ENCODE measurements at regions not wholly inside any gene's neighbourhood (a gene's known extent, or its start where the extent isn't known, plus 50 kb on each side); places are given as distances from the start of the nearest gene placed in this dataset.

DNA sequence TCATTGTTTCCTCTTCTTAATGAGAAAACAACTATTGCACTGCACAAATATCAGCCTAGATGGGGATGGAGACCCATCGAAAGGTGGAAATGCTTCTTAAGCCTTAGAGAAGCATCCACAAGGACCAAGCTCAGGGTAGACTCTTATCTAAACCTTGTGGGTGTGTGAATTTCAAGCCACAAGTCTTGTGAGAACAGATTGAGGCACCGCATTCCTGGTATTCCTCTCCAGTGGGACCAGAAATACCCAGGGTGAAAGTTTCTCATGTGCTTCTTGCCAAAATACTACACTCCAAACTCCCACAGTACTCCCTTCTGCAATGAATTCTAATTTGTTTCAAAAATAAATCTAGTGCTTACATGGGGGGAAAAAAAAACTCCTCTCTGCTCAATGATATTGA lies 375.6 kb downstream of the PDGFC start:
- DNase-seq (ENCODE audit: low read depth), result no peak

DNA sequence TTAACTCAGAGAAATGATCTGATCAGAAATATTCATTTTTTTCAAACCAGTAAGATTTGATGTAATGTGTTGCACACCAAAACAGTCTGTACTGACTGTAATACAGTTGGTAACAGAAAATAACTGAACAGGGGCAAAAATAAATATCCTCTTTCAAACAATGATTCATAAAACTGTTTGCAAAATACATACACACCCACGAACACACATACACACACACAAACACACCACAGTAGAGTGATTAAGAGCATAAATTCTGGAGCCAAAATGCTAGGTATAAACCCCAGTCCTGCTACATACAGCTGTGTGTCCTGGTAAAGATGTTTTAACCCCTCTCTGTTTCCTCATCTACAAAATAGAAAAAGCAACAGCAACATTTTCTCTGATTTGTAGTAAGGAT lies 376.6 kb downstream of the PDGFC start:
- DNase-seq (ENCODE audit: low read depth), result peak; percentile 41

GRCh38 chr4:156594624-156595023 lies 377.0 kb downstream of the PDGFC start:
- peak; percentile 62 for DNase-seq (ENCODE audit: low read depth)

GRCh38 chr4:156593464-156593863 lies 378.1 kb downstream of the PDGFC start:
- DNase-seq (ENCODE audit: low read depth), result no peak

DNA sequence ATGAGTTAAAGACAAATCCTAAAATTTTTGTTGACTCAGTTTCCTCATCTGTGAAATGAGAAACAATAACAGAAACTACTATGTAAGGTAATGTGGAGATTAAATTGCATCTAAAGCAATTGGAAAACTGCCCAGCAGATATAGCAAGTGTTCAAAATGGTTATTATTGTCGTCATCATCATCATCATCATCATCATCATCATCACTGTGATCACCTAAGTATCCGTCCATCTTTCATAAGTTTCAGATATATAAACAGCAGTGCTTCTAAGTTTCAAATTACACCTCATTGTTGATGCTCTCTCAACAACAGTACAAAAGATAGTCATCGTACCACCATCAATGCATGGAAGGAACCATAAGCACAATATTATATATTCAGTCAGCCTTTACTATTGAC lies 379.9 kb downstream of the PDGFC start:
- no peak for DNase-seq (ENCODE audit: low read depth)

DNA sequence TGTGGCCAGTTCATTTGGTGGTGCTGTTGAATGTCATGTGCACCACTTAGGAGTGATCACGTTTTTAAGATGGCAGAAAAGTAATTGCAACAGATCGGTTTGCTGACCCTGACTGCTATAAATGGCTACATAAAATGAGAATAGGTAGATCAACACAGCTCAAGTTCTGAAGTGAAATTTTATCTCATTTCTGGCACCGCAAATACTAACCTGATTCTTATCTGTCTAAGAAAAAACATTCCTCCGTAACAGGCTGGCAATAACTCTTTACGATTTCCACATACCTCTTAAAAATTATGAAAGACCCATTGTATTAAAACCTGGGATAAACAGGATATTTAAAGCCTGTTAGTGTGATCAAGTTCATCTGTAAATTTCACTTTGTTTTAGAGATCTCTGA lies 387.5 kb downstream of the PDGFC start:
- no peak for DNase-seq (ENCODE audit: low read depth)

GRCh38 chr4:156583265-156583664 lies 388.3 kb downstream of the PDGFC start:
- DNase-seq (ENCODE audit: low read depth), result peak; percentile 33

GRCh38 chr4:156581282-156582063 lies 390.1 kb downstream of the PDGFC start:
- no peak for DNase-seq (ENCODE audit: low read depth)

- DNase-seq (ENCODE audit: low read depth), result no peak
Measured at GRCh38 chr4:156578713-156579112, 392.9 kb downstream of the PDGFC start.

GRCh38 chr4:156578005-156578404 lies 393.6 kb downstream of the PDGFC start:
- no peak for DNase-seq (ENCODE audit: low read depth)

- no peak for DNase-seq (ENCODE audit: low read depth)
Measured at GRCh38 chr4:156576946-156577345, 394.7 kb downstream of the PDGFC start.

- DNase-seq (ENCODE audit: low read depth), result peak; percentile 98
Measured at GRCh38 chr4:156575430-156576073, 396.0 kb downstream of the PDGFC start.

- no peak for DNase-seq (ENCODE audit: low read depth)
Measured at GRCh38 chr4:156571146-156571545, 400.5 kb downstream of the PDGFC start.

- no peak for DNase-seq (ENCODE audit: low read depth)
Measured at GRCh38 chr4:156569535-156569934, 402.1 kb downstream of the PDGFC start.

DNA sequence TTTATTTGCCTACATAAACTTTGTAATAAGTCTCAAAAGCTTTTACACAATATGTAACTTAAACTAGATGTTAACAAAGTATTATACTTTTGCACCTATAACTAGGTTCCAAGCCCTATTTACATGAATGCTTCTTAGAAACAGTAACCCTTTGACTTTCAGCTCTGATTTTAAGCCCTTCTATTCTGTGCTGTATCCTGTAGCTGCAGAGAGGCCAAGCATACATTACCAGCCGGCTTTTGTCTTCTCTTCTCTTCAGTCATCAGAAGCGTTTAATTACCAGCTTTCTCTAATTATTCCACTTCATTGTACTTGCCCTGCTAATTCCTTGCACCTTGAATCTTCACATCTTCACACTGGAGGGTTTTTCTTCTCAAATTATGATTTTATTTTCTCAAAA lies 403.1 kb downstream of the PDGFC start:
- no peak for DNase-seq (ENCODE audit: low read depth)

DNA sequence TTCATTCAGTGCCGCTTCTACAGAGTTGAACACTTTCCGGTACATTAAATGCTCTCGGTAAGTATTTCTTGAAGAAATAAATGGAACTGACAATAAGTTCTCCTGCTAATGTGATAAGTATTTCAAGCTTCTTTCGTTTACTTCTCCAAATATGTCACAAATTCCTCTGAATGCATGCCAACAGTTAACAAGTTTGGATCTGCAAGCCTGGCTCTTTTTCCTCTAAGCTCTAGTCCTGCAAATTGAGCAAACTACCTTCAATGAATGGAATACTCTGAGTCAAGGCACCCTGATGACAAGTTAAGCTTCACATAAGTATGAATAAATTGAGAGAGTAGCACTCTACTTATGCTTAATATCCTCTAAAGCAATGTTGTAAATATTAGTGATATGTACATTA lies 403.6 kb downstream of the PDGFC start:
- no peak for DNase-seq (ENCODE audit: low read depth)

DNA sequence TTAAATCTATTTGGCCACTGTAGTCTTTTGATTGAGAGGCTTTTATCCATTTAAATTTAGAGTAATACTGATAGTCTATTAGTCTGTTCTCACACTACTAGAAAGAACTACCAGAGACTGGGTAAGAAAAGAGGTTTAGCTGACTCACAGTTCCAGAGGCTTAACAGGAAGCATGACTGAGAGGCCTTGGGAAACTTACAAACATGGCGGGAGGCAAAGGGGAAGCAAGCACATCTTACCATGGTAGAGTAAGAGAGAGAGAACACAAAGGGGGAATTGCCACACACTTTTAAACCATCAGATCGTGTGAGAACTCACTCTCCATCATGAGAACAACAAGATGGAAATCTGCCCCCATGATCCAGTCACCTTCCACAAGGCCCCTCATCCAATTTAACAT lies 410.9 kb downstream of the PDGFC start:
- DNase-seq (ENCODE audit: low read depth), result peak; percentile 60

GRCh38 chr4:156559346-156559745 lies 412.3 kb downstream of the PDGFC start:
- DNase-seq (ENCODE audit: low read depth), result peak; percentile 25

DNA sequence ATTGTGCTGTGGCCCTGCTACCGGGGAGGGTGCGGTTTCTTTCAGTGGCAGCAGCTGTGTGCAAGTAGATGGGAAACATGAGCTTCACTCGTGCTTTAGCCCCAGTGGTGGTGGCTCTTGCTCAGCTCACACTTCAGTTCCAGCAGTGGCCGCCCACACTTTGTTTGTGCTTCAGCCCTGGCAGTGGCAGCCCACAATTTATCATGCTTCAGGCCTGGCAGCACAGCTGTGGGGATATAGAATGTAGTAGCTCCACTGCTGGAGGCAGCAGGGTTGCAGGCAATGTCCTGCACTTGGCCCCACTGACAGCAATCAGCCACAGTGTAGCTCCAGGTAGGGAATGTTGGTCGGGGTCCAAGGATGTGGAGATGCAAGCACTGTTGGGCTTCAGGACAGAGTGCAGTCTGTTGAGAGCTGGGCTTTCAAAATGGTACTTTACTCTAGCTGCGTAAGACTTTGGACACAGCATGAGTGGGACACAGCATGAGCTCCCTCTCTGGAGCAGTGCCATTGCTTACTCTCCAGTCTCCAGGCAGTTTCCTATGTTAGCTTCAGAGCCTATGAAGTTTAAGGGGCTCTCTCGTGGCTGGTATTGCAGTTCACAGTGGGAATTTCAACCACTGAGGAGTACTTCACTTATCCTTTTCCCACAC lies 413.1 kb downstream of the PDGFC start:
- peak; percentile 26 for DNase-seq (ENCODE audit: low read depth)

GRCh38 chr4:156557920-156558319 lies 413.7 kb downstream of the PDGFC start:
- DNase-seq (ENCODE audit: low read depth), result no peak

DNA sequence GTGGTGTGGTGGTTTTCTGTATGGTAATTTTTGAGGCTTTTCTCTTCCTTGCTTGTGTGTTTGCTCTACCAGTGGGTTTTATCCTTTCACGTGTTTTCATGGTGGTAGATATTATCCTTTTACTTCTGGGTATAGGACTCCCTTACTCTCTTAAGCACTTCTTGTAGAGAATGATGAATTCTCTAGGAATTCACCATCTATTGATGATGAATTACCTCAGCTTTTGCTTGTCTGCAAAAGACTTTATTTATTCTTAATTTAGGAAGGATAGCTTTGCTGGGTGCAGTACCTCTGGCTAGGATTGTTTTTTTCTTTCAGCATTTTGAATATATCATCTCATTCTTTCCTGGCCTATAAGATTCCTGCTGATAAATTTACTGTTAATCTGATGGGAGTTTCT lies 415.3 kb downstream of the PDGFC start:
- DNase-seq (ENCODE audit: low read depth), result no peak

DNA sequence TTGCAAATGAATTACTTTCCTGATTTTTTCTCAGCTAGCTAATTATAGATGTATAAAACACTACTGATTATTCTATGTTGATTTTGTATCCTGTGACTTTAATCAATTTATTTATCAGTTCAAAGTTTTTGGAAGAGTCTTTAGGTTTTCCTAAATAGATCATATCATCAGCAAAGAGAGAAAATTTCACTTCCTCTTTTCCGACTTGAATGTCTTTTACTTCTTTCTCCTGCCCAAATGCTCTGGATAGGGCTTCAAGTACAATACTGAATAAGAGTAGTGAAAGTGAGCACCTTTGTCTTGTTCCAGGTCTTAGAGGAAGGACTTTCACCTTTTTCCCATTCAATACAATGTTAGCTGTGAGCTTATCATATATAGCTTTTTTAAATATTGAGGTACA lies 417.9 kb downstream of the PDGFC start:
- DNase-seq (ENCODE audit: low read depth), result no peak

DNA sequence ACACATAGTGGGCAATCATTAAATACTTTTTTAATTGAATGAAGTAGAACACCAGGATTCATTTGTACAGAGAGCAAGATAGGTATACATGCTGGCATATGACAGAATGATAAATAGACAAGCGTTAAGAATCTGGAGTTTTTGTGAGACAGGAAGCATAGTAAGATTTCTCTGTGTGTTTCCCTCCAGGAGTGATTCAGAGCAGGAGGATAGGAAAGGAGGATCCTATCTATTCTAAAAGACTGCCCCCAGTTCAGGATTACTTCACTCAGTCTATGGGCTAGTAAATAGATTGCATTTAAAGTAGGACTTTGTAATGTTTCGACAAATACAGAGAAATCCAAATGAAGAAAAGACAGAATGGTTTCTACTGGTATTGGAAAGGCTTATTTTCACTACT lies 423.7 kb downstream of the PDGFC start:
- DNase-seq (ENCODE audit: low read depth), result no peak
